Mucosa of rectum (tissue), 2 donors: ENCODE measurements at regions not wholly inside any gene's neighbourhood (a gene's known extent, or its start where the extent isn't known, plus 50 kb on each side); places are given as distances from the start of the nearest gene placed in this dataset.

Experiments used
- H3K27ac ChIP-seq, 2 donors: one replicate each; pipeline ENCODE4 v1.7.0; 2013; ENCODE audit warnings: inconsistent platforms in 2 of 2, low read depth in 2 of 2, low read length in 2 of 2
- H3K27me3 ChIP-seq, 2 donors: one replicate each; pipeline ENCODE4 v1.7.0; 2013; ENCODE audit warnings: low read length in 2 of 2; ENCODE audit not compliant: control insufficient read depth in 2 of 2, insufficient read depth in 2 of 2
- H3K36me3 ChIP-seq, 2 donors: one replicate each; pipeline ENCODE4 v1.7.0; 2013; ENCODE audit warnings: low read length in 2 of 2; ENCODE audit not compliant: control insufficient read depth in 2 of 2, insufficient read depth in 2 of 2
- H3K4me1 ChIP-seq, 2 donors: one replicate each; pipeline ENCODE4 v1.7.0; 2013; ENCODE audit warnings: low read length in 2 of 2, mild to moderate bottlenecking in 1 of 2; ENCODE audit not compliant: control insufficient read depth in 2 of 2, insufficient read depth in 2 of 2
- H3K4me3 ChIP-seq, 2 donors: one replicate each; pipeline ENCODE4 v1.7.0; 2013; ENCODE audit warnings: low read length in 2 of 2
- H3K9ac ChIP-seq, 2 donors: one replicate each; pipeline ENCODE4 v1.7.0; 2013; ENCODE audit warnings: low read length in 2 of 2, low read depth in 1 of 2, mild to moderate bottlenecking in 1 of 2
- H3K9me3 ChIP-seq, 2 donors: one replicate each; pipeline ENCODE4 v1.7.0; 2013; ENCODE audit warnings: low read length in 2 of 2; ENCODE audit not compliant: control insufficient read depth in 2 of 2
- donor health status: healthy.
- donor health status: Normal muscosa, but diverticular disease.

- Histone ChIP-seq H3K27ac (no peak overlapping the region), H3K27me3 (no peaks in the 10 kb centered on the region), H3K9me3 (peaks cover 0 to 2% of the 10 kb centered on the region in 2 donors), H3K4me3 (no peak overlapping the region), H3K9ac (no peak overlapping the region), H3K36me3 (no peaks in the 10 kb centered on the region), H3K4me1 (no peaks in the 10 kb centered on the region)
Measured at GRCh38 chr7:125412890-125413665, 483.5 kb upstream of the POT1 start.

GRCh38 chr7:125409921-125410320 is 480.3 kb upstream of the POT1 start:
- H3K9me3 ChIP-seq: peaks cover 0 to 2% of the 10 kb centered on the region in 2 donors
- no peak overlapping the region for H3K4me3 ChIP-seq
- no peak overlapping the region for H3K9ac ChIP-seq
- no peaks in the 10 kb centered on the region for H3K36me3 ChIP-seq
- H3K27ac ChIP-seq: no peak overlapping the region
- no peaks in the 10 kb centered on the region for H3K4me1 ChIP-seq
- no peaks in the 10 kb centered on the region for H3K27me3 ChIP-seq

GRCh38 chr7:125406111-125406510 is 476.5 kb upstream of the POT1 start:
- Histone ChIP-seq H3K9me3 (no peaks in the 10 kb centered on the region), H3K4me3 (no peak overlapping the region), H3K27ac (no peak overlapping the region), H3K27me3 (no peaks in the 10 kb centered on the region), H3K4me1 (no peaks in the 10 kb centered on the region), H3K9ac (no peak overlapping the region), H3K36me3 (no peaks in the 10 kb centered on the region)

- Histone ChIP-seq H3K27me3 (no peaks in the 10 kb centered on the region), H3K4me3 (no peak overlapping the region), H3K4me1 (no peaks in the 10 kb centered on the region), H3K27ac (no peak overlapping the region), H3K9me3 (no peaks in the 10 kb centered on the region), H3K36me3 (no peaks in the 10 kb centered on the region), H3K9ac (no peak overlapping the region)
Measured at GRCh38 chr7:125399408-125399807, 469.8 kb upstream of the POT1 start.

- Histone ChIP-seq H3K27me3 (no peaks in the 10 kb centered on the region), H3K9ac (no peak overlapping the region), H3K4me3 (no peak overlapping the region), H3K36me3 (no peaks in the 10 kb centered on the region), H3K4me1 (no peaks in the 10 kb centered on the region), H3K9me3 (peaks cover 0 to 2% of the 10 kb centered on the region in 2 donors), H3K27ac (no peak overlapping the region)
Measured at GRCh38 chr7:125396466-125397151, 467.0 kb upstream of the POT1 start.

GRCh38 chr7:125391921-125392320 is 462.3 kb upstream of the POT1 start:
- Histone ChIP-seq H3K4me1 (no peaks in the 10 kb centered on the region), H3K27ac (no peak overlapping the region), H3K36me3 (no peaks in the 10 kb centered on the region), H3K4me3 (no peak overlapping the region), H3K27me3 (no peaks in the 10 kb centered on the region), H3K9me3 (peaks cover 0 to 2% of the 10 kb centered on the region in 2 donors), H3K9ac (no peak overlapping the region)

GRCh38 chr7:125390981-125391380 is 461.4 kb upstream of the POT1 start:
- no peak overlapping the region for H3K9ac ChIP-seq
- no peak overlapping the region for H3K27ac ChIP-seq
- no peaks in the 10 kb centered on the region for H3K36me3 ChIP-seq
- H3K4me1 ChIP-seq: no peaks in the 10 kb centered on the region
- peaks cover 0 to 2% of the 10 kb centered on the region in 2 donors for H3K9me3 ChIP-seq
- no peak overlapping the region for H3K4me3 ChIP-seq
- no peaks in the 10 kb centered on the region for H3K27me3 ChIP-seq

GRCh38 chr7:125386211-125386610 is 456.6 kb upstream of the POT1 start:
- Histone ChIP-seq H3K36me3 (no peaks in the 10 kb centered on the region), H3K4me1 (no peaks in the 10 kb centered on the region), H3K9me3 (no peaks in the 10 kb centered on the region), H3K27me3 (no peaks in the 10 kb centered on the region), H3K9ac (no peak overlapping the region), H3K4me3 (no peak overlapping the region), H3K27ac (no peak overlapping the region)

GRCh38 chr7:125383324-125383723 is 453.7 kb upstream of the POT1 start:
- H3K4me1 ChIP-seq: no peaks in the 10 kb centered on the region
- H3K4me3 ChIP-seq: no peak overlapping the region
- H3K9me3 ChIP-seq: no peaks in the 10 kb centered on the region
- no peaks in the 10 kb centered on the region for H3K36me3 ChIP-seq
- no peak overlapping the region for H3K9ac ChIP-seq
- H3K27me3 ChIP-seq: no peaks in the 10 kb centered on the region
- H3K27ac ChIP-seq: no peak overlapping the region

- no peaks in the 10 kb centered on the region for H3K36me3 ChIP-seq
- H3K27ac ChIP-seq: no peak overlapping the region
- H3K4me1 ChIP-seq: no peaks in the 10 kb centered on the region
- no peaks in the 10 kb centered on the region for H3K27me3 ChIP-seq
- H3K9ac ChIP-seq: no peak overlapping the region
- no peak overlapping the region for H3K4me3 ChIP-seq
- H3K9me3 ChIP-seq: no peaks in the 10 kb centered on the region
Measured at GRCh38 chr7:125382401-125382800, 452.8 kb upstream of the POT1 start.
